ENCODE measurements at regions not wholly inside any gene's neighbourhood (a gene's known extent, or its start where the extent isn't known, plus 50 kb on each side); places are given as distances from the start of the nearest gene placed in this dataset.

GRCh38 chr3:148379763-148380382, 317.8 kb upstream of the AGTR1 start:
- TF ChIP-seq CTCF (conservative IDR thresholded peaks at IDR 0.05; ENCODE audit: low read depth in 2 of 2) (peak; percentile 76 to 87), REST (IDR thresholded peaks at IDR 0.05; ENCODE audit: unreplicated experiment) (no peak)

Measured in GM23338 (cell line).